Neural crest cell (in vitro differentiated cells): ENCODE measurements at regions not wholly inside any gene's neighbourhood (a gene's known extent, or its start where the extent isn't known, plus 50 kb on each side); places are given as distances from the start of the nearest gene placed in this dataset.

ENCODE experiments used
- DNase-seq: peaks from one replicate; pipeline ENCODE4 v3.0.0; 2021; ENCODE audit warnings: low read depth, mixed read lengths, low spot score
- H3K27ac Mint-ChIP-seq: one replicate; pipeline ENCODE4 v1.8.0; 2021; ENCODE audit warnings: mild to moderate bottlenecking, mixed read lengths; ENCODE audit not compliant: unreplicated experiment
- H3K27me3 Mint-ChIP-seq: 2 replicates; pipeline ENCODE4 v1.8.0; 2021; ENCODE audit warnings: low read depth, mild to moderate bottlenecking, mixed read lengths
- H3K36me3 Mint-ChIP-seq: 2 replicates; pipeline ENCODE4 v1.8.0; 2021; ENCODE audit warnings: low read depth, mild to moderate bottlenecking, mixed read lengths
- H3K4me1 Mint-ChIP-seq: 2 replicates; pipeline ENCODE4 v1.8.0; 2021; ENCODE audit warnings: mixed read lengths
- H3K4me3 Mint-ChIP-seq: one replicate; pipeline ENCODE4 v1.8.0; 2021; ENCODE audit warnings: mild to moderate bottlenecking, mixed read lengths
- H3K9me3 Mint-ChIP-seq: 2 replicates; pipeline ENCODE4 v1.8.0; 2021; ENCODE audit warnings: mixed read lengths
- TF ChIP-seq, protein P1 (sequence below): fragments of 200-600 bp; sonication (generic); conservative IDR thresholded peaks from 2 replicates; pipeline ENCODE4 v1.5.0; 2021; ENCODE audit warnings: antibody characterized with exemption, mild to moderate bottlenecking

DNA sequence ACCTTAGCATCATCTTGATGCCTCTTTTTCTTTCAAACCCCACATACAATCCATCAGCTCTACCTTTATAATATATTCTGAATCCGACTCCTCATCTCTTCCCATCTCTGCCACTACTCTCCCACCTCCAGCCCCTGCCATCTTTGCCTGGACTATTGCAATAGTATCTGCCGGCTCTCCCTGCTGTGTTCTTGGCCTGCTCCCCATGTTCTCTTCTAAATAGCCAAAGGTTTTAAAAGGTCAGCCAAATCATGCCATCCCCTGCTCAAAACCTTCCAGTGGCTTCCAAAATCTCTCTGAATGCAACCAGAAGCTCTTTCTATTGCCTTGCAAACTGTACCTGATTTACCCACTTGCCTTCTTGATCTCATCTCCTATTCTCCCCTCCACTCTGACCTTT is 266.0 kb downstream of the PTTG2 start:
- H3K4me1 Mint-ChIP-seq = peaks cover 28% of the 10 kb centered on the region

DNA sequence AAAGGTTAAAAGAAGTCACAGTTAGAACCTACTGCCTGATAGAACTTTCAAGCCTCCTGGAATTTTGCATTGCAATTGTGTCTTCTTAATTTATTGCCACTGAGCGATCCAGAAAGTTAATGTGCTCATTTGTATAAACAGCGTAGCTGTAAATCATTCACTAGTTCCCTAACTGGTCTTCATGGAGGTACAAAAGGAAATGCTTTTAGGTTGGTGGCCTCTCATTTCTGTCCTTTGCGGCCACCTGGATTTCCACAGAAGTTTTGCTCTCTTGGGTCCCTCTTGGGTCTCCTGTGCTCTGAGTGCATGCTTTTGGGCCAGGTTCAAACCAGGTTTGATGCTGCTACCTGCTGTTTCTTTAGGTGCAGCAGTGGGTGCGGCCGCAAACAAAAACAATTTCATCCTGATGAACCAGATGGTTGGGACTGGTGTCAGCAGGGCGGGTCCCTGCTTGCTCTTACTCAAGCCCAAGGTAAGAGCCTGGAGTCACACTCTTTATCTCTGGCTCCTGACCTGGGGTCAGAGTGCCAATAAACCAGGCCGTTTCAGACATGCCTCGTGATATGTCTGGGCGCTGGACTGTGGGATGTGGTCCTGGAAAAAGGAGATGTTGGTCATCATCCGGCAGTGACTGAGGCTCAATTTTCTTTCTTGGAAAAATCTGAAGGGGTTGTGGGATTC is 270.1 kb downstream of the PTTG2 start:
- Mint-ChIP-seq H3K27me3 (no peaks in the 10 kb centered on the region), H3K9me3 (peaks cover 18% of the 10 kb centered on the region)

More for the DNA sequence above, 266.0 kb downstream of the PTTG2 start:
- H3K4me3 Mint-ChIP-seq = no peak overlapping the region
- H3K27ac Mint-ChIP-seq = no peak overlapping the region
- no peaks in the 10 kb centered on the region for H3K9me3 Mint-ChIP-seq
- DNase-seq = no peak
- no peaks in the 10 kb centered on the region for H3K27me3 Mint-ChIP-seq
- H3K36me3 Mint-ChIP-seq = no peaks in the 10 kb centered on the region
- TF ChIP-seq, protein P1, sequence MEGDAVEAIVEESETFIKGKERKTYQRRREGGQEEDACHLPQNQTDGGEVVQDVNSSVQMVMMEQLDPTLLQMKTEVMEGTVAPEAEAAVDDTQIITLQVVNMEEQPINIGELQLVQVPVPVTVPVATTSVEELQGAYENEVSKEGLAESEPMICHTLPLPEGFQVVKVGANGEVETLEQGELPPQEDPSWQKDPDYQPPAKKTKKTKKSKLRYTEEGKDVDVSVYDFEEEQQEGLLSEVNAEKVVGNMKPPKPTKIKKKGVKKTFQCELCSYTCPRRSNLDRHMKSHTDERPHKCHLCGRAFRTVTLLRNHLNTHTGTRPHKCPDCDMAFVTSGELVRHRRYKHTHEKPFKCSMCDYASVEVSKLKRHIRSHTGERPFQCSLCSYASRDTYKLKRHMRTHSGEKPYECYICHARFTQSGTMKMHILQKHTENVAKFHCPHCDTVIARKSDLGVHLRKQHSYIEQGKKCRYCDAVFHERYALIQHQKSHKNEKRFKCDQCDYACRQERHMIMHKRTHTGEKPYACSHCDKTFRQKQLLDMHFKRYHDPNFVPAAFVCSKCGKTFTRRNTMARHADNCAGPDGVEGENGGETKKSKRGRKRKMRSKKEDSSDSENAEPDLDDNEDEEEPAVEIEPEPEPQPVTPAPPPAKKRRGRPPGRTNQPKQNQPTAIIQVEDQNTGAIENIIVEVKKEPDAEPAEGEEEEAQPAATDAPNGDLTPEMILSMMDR = no peak

DNA sequence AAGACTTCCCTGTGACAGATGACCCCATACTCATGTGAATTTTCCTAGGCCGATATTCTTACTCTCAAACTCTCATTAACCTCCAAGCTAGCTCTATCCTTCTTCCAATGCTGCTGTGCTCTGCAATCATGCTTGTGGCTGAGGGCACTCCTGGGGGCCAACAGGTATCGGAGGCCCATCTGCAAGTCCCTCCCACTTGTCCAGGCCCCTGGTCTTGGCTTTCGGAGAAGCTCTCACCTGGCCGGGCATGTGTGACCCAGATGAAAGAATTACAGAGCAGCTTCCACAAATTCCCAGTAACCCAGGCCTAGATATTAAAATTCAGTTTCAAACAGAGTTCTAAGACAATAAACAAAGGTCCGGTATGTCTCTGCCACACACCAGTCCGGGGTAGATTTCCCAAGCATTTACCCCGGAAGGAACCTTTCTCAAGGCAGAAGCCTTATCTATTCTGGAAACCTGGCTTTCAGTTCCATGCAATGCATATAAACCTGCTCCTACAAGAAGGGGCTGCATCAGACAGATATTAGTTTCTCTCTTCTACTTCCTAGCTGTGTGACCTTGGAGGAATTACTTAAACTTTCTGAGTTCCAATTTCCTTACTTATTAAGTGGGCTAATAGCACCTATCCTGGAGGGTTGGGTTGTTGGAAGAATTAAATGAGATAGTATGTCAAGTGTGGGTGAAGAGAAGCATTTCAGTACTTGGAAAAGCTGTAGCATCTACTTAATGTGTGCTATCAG is 270.8 kb downstream of the PTTG2 start:
- H3K4me1 Mint-ChIP-seq = no peaks in the 10 kb centered on the region
- no peak for DNase-seq
- no peaks in the 10 kb centered on the region for H3K36me3 Mint-ChIP-seq
- H3K4me3 Mint-ChIP-seq = no peak overlapping the region
- H3K27me3 Mint-ChIP-seq = no peaks in the 10 kb centered on the region
- TF ChIP-seq, protein P1 = no peak
- H3K27ac Mint-ChIP-seq = no peak overlapping the region
- peaks cover 18% of the 10 kb centered on the region for H3K9me3 Mint-ChIP-seq

More for the DNA sequence above, 270.1 kb downstream of the PTTG2 start:
- no peak for DNase-seq
- no peak overlapping the region for H3K27ac Mint-ChIP-seq
- no peak overlapping the region for H3K4me3 Mint-ChIP-seq
- H3K4me1 Mint-ChIP-seq = peaks cover 2% of the 10 kb centered on the region
- no peaks in the 10 kb centered on the region for H3K36me3 Mint-ChIP-seq
- TF ChIP-seq, protein P1 = no peak

DNA sequence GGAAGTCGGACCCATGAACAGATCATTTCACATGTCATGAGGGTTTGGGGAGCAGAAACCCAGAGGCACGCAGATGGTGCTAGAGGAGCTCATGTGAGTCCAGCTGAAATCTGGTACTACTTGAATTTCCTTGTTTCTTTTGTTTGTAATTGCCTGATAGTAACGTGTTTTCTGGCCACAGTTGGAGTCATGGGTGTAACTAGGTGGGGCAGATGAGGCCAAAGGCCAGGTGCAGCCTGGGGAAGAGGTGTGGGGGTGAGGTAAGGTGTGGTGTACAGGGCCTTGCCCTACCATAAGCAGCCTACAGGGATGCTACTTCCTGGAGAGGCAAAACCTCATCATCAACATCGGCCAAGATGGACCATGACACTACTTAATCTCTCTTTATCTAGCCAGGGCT is 271.4 kb downstream of the PTTG2 start:
- TF ChIP-seq, protein P1 = no peak
- Mint-ChIP-seq H3K36me3 (no peaks in the 10 kb centered on the region), H3K4me3 (no peak overlapping the region), H3K27ac (no peak overlapping the region), H3K9me3 (peaks cover 18% of the 10 kb centered on the region), H3K27me3 (no peaks in the 10 kb centered on the region), H3K4me1 (no peaks in the 10 kb centered on the region)
- DNase-seq = no peak

DNA sequence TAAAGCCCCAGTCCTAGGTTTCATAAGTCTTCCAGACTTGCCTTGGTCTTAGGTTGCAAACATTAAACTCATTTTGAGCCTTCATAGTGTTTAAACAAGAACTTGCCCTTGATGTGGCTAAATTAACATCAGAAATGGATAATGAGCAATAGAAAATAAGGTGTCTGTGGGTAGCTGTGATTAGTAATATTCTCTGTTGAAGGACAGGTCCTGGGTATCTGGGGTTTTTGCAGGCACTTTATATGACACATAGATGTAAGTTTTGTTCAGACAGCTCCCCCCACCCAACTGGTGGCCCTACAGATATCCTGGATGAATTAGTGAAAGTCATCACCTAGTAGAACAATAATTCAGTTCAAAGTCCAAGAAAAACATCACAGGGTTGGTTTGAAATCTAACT is 272.5 kb downstream of the PTTG2 start:
- no peak overlapping the region for H3K4me3 Mint-ChIP-seq
- no peak for DNase-seq
- H3K4me1 Mint-ChIP-seq = no peaks in the 10 kb centered on the region
- H3K27me3 Mint-ChIP-seq = no peaks in the 10 kb centered on the region
- H3K9me3 Mint-ChIP-seq = peaks cover 18% of the 10 kb centered on the region
- TF ChIP-seq, protein P1 = no peak
- no peak overlapping the region for H3K27ac Mint-ChIP-seq
- no peaks in the 10 kb centered on the region for H3K36me3 Mint-ChIP-seq
